ENCODE measurements at regions not wholly inside any gene's neighbourhood (a gene's known extent, or its start where the extent isn't known, plus 50 kb on each side); places are given as distances from the start of the nearest gene placed in this dataset.
"Not testable (repeated sequence)": the region's sequence is repeated elsewhere in the genome, so short reads cannot be mapped to it uniquely, and the experiment has no call there.

DNA sequence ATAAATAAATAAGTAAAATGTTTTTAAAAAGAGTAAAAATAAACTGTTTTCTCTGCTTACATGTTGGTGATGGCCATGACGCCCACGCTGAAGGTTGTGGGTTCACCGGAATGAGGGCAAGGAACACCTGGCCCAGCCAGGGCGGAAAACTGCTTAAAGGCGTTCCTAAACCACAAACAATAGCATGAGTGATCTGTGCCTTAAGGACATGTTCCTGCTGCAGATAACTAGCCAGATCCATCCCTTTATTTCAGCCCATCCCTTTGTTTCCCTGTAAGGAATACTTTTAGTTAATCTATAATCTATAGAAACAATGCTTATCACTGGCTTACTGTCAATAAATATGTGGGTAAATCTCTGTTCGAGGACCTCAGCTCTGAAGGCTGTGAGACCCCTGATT, 63.3 kb upstream of the CEP78 start:
- intact Hi-C loops (cut with micrococcal nuclease; ENCODE audit: unreplicated experiment); H3K9me3 ChIP-seq (replicated peaks; ENCODE audit: control insufficient read depth, insufficient read depth, low read length); FAIRE-seq; H3K4me2 ChIP-seq (ENCODE audit: control insufficient read depth, insufficient read depth); ATAC-seq; POLR2A ChIA-PET; H3K4me3 ChIP-seq; H3K27me3 ChIP-seq (replicated peaks in 1 of 2; ENCODE audit: control insufficient read depth in 2 of 2, insufficient read depth in 2 of 2, low read length in 1 of 2); H3K27ac ChIP-seq (ENCODE audit: control insufficient read depth, insufficient read depth); in situ Hi-C loops (cut with MboI); H3K79me2 ChIP-seq (ENCODE audit: control insufficient read depth, insufficient read depth, low read length); H3K4me1 ChIP-seq (ENCODE audit: control insufficient read depth, insufficient read depth, low read length); BruUV-seq (replicated peaks); CTCF ChIA-PET; H3K36me3 ChIP-seq (ENCODE audit: control insufficient read depth in 2 of 2, insufficient read depth in 2 of 2, low read length in 1 of 2); H3K9ac ChIP-seq (ENCODE audit: control insufficient read depth, insufficient read depth, low read length); H4K20me1 ChIP-seq (ENCODE audit: control insufficient read depth, insufficient read depth); RAD21 ChIA-PET (ENCODE audit: unreplicated experiment); DNase-seq (ENCODE audit: low read depth, low spot score); SMC1A ChIA-PET (ENCODE audit: uncharacterized antibody, unreplicated experiment); H2AFZ ChIP-seq (ENCODE audit: control insufficient read depth, low read depth, low read length): not testable (repeated sequence)
- 47% methylated on average over 6 of the region's 6 CpGs for WGBS (ENCODE audit: insufficient coverage, insufficient replicate concordance, low lambda C conversion rate, missing lambda C conversion rate)

DNA sequence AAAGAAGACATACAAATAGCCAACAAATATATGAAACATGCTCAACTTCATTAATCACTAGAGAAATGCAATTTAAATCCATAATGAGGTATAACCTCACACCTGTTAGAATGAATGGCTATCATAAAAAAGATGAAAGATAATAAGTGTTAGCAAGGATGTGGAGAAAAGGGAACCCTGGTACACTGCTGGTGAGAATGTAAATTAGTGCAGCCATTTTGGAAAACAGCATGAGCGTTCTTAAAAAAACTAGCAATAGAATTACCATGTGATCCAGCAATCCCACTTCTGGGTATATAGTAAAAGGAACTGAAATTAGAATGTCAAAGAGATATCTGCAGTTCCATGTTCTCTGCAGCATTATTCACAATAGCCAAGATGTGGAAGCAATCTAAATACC, 64.2 kb upstream of the CEP78 start:
- Histone ChIP-seq H3K4me3 (no peak overlapping the region), H3K36me3 (ENCODE audit: control insufficient read depth in 2 of 2, insufficient read depth in 2 of 2, low read length in 1 of 2) (no peaks in the 10 kb centered on the region), H4K20me1 (ENCODE audit: control insufficient read depth, insufficient read depth) (no peaks in the 10 kb centered on the region), H2AFZ (ENCODE audit: control insufficient read depth, low read depth, low read length) (no peak overlapping the region), H3K4me2 (ENCODE audit: control insufficient read depth, insufficient read depth) (no peak overlapping the region), H3K9ac (ENCODE audit: control insufficient read depth, insufficient read depth, low read length) (no peak overlapping the region), H3K27ac (ENCODE audit: control insufficient read depth, insufficient read depth) (no peak overlapping the region), H3K4me1 (ENCODE audit: control insufficient read depth, insufficient read depth, low read length) (no peaks in the 10 kb centered on the region), H3K79me2 (ENCODE audit: control insufficient read depth, insufficient read depth, low read length) (no peaks in the 10 kb centered on the region), H3K27me3 (replicated peaks in 1 of 2; ENCODE audit: control insufficient read depth in 2 of 2, insufficient read depth in 2 of 2, low read length in 1 of 2) (peaks cover 0 to under 1% of the 10 kb centered on the region in 2 experiments; a peak in 1 of 4 replicates), H3K9me3 (replicated peaks; ENCODE audit: control insufficient read depth, insufficient read depth, low read length) (no peaks in the 10 kb centered on the region)
- no peak for ATAC-seq
- ChIA-PET RAD21 (ENCODE audit: unreplicated experiment) (no interaction called here), CTCF (interaction anchor here (0.8 kb wide), 1 partner anchor 137 kb away, joined by 3 read pairs; no protein-coding TSS in a partner anchor), SMC1A (ENCODE audit: uncharacterized antibody, unreplicated experiment) (no interaction called here), POLR2A (no interaction called here)
- no TSS peak for BruUV-seq (replicated peaks)
- no peak for DNase-seq (ENCODE audit: low read depth, low spot score)
- TF ChIP-seq FOXM1 (IDR thresholded peaks at IDR 0.05; ENCODE audit: low read depth, low read length) = no peak
- TF ChIP-seq BCL11A (IDR thresholded peaks at IDR 0.05; ENCODE audit: low read depth, low read length) = no peak
- no peak for TF ChIP-seq ZSCAN29 (IDR thresholded peaks at IDR 0.05)
- no peak for TF ChIP-seq MEF2B (IDR thresholded peaks at IDR 0.05; ENCODE audit: partially characterized antibody, poor library complexity, severe bottlenecking)
- TF ChIP-seq KDM1A (IDR thresholded peaks at IDR 0.05; ENCODE audit: borderline replicate concordance) = no peak
- TF ChIP-seq ZNF217 (IDR thresholded peaks at IDR 0.05) = no peak
- TF ChIP-seq, protein P1, sequence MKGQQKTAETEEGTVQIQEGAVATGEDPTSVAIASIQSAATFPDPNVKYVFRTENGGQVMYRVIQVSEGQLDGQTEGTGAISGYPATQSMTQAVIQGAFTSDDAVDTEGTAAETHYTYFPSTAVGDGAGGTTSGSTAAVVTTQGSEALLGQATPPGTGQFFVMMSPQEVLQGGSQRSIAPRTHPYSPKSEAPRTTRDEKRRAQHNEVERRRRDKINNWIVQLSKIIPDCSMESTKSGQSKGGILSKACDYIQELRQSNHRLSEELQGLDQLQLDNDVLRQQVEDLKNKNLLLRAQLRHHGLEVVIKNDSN (IDR thresholded peaks at IDR 0.05; ENCODE audit: borderline replicate concordance, extremely low read length, insufficient read depth, low read depth, low read length) = no peak
- TF ChIP-seq SIX5 (IDR thresholded peaks at IDR 0.05; ENCODE audit: low read depth, low read length, severe bottlenecking) = no peak
- 0% methylated on average over 1 of the region's 1 CpG for WGBS (ENCODE audit: insufficient coverage, insufficient replicate concordance, low lambda C conversion rate, missing lambda C conversion rate)
- intact Hi-C loops (cut with micrococcal nuclease; ENCODE audit: unreplicated experiment) (no loop called here), in situ Hi-C loops (cut with MboI) (no loop called here)
- FAIRE-seq = no peak
